CD8-positive, alpha-beta memory T cell (primary cell): ENCODE measurements at regions not wholly inside any gene's neighbourhood (a gene's known extent, or its start where the extent isn't known, plus 50 kb on each side); places are given as distances from the start of the nearest gene placed in this dataset.

ENCODE experiments used
- CTCF ChIA-PET: fragments of 350-600 bp; sonication (Branson Sonifier 250); formaldehyde crosslinking; loops from one replicate; lab custom pipeline; 2021; ENCODE audit warnings: antibody characterized with exemption; lab: Charles Lee
- POLR2A ChIA-PET: fragments of 350-600 bp; sonication (Branson Sonifier 250); formaldehyde crosslinking; loops from one replicate; lab custom pipeline; 2021; ENCODE audit warnings: antibody characterized with exemption; lab: Charles Lee
- DNase-seq, 5 donors: peaks; one replicate each; pipeline versions ENCODE4 v3.0.0 to v3.0.0-alpha.2; 2020 to 2022; ENCODE audit warnings: mixed read lengths in 1 of 5
- H3K27ac ChIP-seq: one replicate; pipeline ENCODE4 v1.7.0; 2013; ENCODE audit warnings: low read depth, mild to moderate bottlenecking, low read length, moderate library complexity
- H3K27me3 ChIP-seq: 2 replicates; pipeline ENCODE4 v1.7.0; 2013; ENCODE audit warnings: low read length, mild to moderate bottlenecking; ENCODE audit not compliant: insufficient read depth, poor library complexity, severe bottlenecking
- H3K36me3 ChIP-seq: 2 replicates; pipeline ENCODE4 v1.7.0; 2013; ENCODE audit warnings: mild to moderate bottlenecking, low read length, moderate library complexity; ENCODE audit not compliant: insufficient read depth
- H3K4me1 ChIP-seq: 2 replicates; pipeline ENCODE4 v1.7.0; 2013; ENCODE audit warnings: mild to moderate bottlenecking, low read length, moderate library complexity; ENCODE audit not compliant: insufficient read depth
- H3K4me3 ChIP-seq: 2 replicates; pipeline ENCODE4 v1.7.0; 2013; ENCODE audit warnings: mild to moderate bottlenecking, low read length
- H3K9me3 ChIP-seq: 2 replicates; pipeline ENCODE4 v1.7.0; 2013; ENCODE audit warnings: mild to moderate bottlenecking, low read length
- H3K27ac Mint-ChIP-seq, 8 donors: one replicate each; pipeline ENCODE4 v1.8.0; 2020 to 2021; ENCODE audit warnings: mixed read lengths in 8 of 8, mild to moderate bottlenecking in 6 of 8, inconsistent platforms in 3 of 8, moderate library complexity in 3 of 8
- H3K27me3 Mint-ChIP-seq, 2 donors: one replicate each; pipeline ENCODE4 v1.8.0; 2020 to 2021; ENCODE audit warnings: mixed read lengths in 2 of 2, mild to moderate bottlenecking in 1 of 2, moderate library complexity in 1 of 2
- H3K36me3 Mint-ChIP-seq, 3 donors: one replicate each; pipeline ENCODE4 v1.8.0; 2020 to 2021; ENCODE audit warnings: mixed read lengths in 3 of 3, inconsistent platforms in 1 of 3, mild to moderate bottlenecking in 1 of 3
- H3K4me1 Mint-ChIP-seq, 3 donors: one replicate each; pipeline ENCODE4 v1.8.0; 2020 to 2021; ENCODE audit warnings: mixed read lengths in 3 of 3, inconsistent platforms in 1 of 3, mild to moderate bottlenecking in 1 of 3
- H3K4me3 Mint-ChIP-seq, 7 donors: one replicate each; pipeline ENCODE4 v1.8.0; 2020 to 2021; ENCODE audit warnings: mixed read lengths in 7 of 7, mild to moderate bottlenecking in 6 of 7, moderate library complexity in 4 of 7, inconsistent platforms in 2 of 7
- H3K9me3 Mint-ChIP-seq, 5 donors: one replicate each; pipeline ENCODE4 v1.8.0; 2020 to 2022; ENCODE audit warnings: mixed read lengths in 5 of 5, mild to moderate bottlenecking in 3 of 5, moderate library complexity in 2 of 5, inconsistent platforms in 1 of 5

DNA sequence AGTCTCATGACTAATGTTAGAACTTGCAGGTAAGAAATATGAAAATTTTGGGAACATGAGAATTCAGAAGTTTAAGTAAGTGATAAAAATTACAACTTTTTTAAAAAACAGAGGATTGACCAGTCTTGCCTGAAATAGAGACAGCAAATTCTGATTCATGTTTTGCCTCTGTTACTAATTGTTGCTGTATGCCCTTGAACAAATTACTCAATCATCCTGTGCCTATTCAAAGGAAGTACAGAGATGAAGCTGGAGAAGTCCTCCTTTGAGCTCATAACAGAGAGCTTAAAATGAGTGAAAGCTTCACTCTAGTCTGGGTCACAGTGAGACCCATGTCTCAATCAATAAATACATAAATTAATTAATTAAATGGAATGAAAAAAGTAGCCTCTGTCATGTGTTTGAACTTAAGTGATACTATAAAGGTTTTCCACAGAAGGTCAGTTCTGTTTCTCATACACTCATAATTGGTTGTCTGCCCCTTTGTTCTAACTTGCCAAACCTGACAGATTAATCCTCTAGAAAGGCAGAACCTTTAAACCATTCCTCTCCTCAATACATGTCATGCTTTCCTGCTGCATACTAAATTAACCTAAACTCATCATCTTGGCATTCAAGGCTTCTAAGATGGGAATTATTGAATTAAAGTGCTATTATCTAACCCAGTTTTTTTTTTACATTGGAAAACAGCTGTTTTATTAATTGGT is 374.6 kb upstream of the LRATD1 start:
- no peak for DNase-seq
- H3K4me3 Mint-ChIP-seq = no peak overlapping the region
- no peaks in the 10 kb centered on the region for H3K4me1 ChIP-seq
- H3K4me1 Mint-ChIP-seq = no peaks in the 10 kb centered on the region
- H3K27ac ChIP-seq = no peak overlapping the region
- peaks cover 2 to 9% (median 4%) of the 10 kb centered on the region in 5 donors for H3K9me3 Mint-ChIP-seq
- no peaks in the 10 kb centered on the region for H3K9me3 ChIP-seq
- ChIA-PET POLR2A (no interaction called here), CTCF (no interaction called here)
- H3K27me3 ChIP-seq = no peaks in the 10 kb centered on the region
- H3K27me3 Mint-ChIP-seq = no peaks in the 10 kb centered on the region
- no peak overlapping the region for H3K27ac Mint-ChIP-seq
- H3K36me3 ChIP-seq = no peaks in the 10 kb centered on the region
- no peaks in the 10 kb centered on the region for H3K36me3 Mint-ChIP-seq
- no peak overlapping the region for H3K4me3 ChIP-seq

DNA sequence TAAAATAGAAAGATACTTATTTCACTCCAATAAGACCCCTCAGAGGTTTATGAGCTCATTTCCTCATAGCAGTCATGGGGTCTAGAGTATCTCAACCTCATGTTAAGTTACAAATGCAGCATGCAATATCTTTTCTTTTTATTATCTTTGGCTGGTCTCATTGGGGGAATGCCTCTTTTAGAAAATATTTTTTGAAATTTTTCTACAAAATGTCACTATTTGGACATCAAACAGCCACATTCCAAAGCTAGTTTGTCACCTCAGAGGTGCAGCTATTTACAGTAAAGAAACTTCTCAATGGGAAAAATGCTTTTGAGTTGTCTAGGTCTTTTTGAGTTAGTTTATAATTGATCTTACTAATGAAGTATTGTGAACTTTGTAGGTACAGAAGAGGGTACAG is 370.7 kb upstream of the LRATD1 start:
- H3K4me3 Mint-ChIP-seq = no peak overlapping the region
- no peak overlapping the region for H3K27ac ChIP-seq
- no peaks in the 10 kb centered on the region for H3K27me3 ChIP-seq
- no peaks in the 10 kb centered on the region for H3K36me3 Mint-ChIP-seq
- no peaks in the 10 kb centered on the region for H3K9me3 ChIP-seq
- ChIA-PET CTCF (no interaction called here), POLR2A (no interaction called here)
- H3K27ac Mint-ChIP-seq = no peak overlapping the region
- peaks cover 0 to 1% of the 10 kb centered on the region in 2 donors for H3K27me3 Mint-ChIP-seq
- DNase-seq = no peak
- no peak overlapping the region for H3K4me3 ChIP-seq
- peaks cover 2 to 7% (median 5%) of the 10 kb centered on the region in 5 donors for H3K9me3 Mint-ChIP-seq
- no peaks in the 10 kb centered on the region for H3K4me1 ChIP-seq
- no peaks in the 10 kb centered on the region for H3K36me3 ChIP-seq
- H3K4me1 Mint-ChIP-seq = no peaks in the 10 kb centered on the region

DNA sequence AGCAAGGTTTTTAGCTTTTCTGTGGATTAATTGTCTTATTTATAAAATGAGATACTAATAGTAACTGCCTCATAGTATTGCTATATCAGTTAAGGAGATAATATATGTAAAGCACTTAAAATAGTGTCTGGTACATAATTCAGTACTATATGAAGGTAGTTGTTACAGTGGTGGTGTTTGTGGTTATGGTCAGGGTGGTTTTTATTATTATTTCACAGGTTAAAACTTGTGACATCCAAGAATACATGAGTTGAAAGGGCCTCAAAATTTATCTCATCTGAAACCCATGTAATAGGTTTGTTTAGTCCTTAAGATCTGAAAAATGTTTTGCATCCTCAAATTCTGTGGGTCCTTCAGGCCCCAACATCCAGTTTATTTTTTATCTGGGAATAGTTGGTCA is 369.5 kb upstream of the LRATD1 start:
- H3K27ac Mint-ChIP-seq = no peak overlapping the region
- peaks cover 0 to 1% of the 10 kb centered on the region in 2 donors for H3K27me3 Mint-ChIP-seq
- POLR2A ChIA-PET = no interaction called here
- no peaks in the 10 kb centered on the region for H3K36me3 Mint-ChIP-seq
- no peaks in the 10 kb centered on the region for H3K27me3 ChIP-seq
- H3K4me1 ChIP-seq = no peaks in the 10 kb centered on the region
- no peak for DNase-seq
- no peak overlapping the region for H3K4me3 ChIP-seq
- peaks cover 2 to 9% (median 3%) of the 10 kb centered on the region in 5 donors for H3K9me3 Mint-ChIP-seq
- H3K4me1 Mint-ChIP-seq = no peaks in the 10 kb centered on the region
- H3K27ac ChIP-seq = no peak overlapping the region
- no peaks in the 10 kb centered on the region for H3K36me3 ChIP-seq
- no peaks in the 10 kb centered on the region for H3K9me3 ChIP-seq
- CTCF ChIA-PET = no interaction called here
- H3K4me3 Mint-ChIP-seq = no peak overlapping the region

DNA sequence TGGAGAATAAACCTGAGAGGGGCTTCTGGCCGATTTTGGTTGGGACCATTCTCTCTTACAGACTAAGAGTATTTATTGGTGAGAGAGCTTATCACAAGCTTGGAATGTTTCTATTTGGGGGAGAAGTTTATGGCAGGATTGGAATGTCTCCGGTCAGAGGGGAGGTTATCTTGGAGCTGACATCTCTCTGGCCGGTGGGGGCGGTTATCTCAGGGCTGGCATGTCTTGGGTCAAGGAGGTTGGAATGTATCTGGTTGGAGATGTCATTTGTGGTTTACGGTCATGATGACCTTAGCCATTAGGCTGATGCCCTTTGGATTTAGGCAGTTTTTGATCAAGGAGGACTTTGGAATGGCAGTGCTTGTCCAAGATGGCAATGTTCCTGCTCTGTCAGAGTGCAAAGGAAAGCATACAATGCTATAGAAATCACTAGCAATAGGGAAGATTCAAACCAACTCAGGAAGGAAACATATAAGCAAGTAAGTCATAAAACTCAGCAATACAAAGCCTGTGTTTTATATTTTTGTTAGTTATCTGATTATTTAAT is 362.4 kb upstream of the LRATD1 start:
- Histone ChIP-seq H3K27me3 (no peaks in the 10 kb centered on the region), H3K4me1 (no peaks in the 10 kb centered on the region), H3K4me3 (no peak overlapping the region), H3K36me3 (no peaks in the 10 kb centered on the region), H3K9me3 (no peaks in the 10 kb centered on the region), H3K27ac (no peak overlapping the region)
- H3K36me3 Mint-ChIP-seq = no peaks in the 10 kb centered on the region
- no peaks in the 10 kb centered on the region for H3K27me3 Mint-ChIP-seq
- ChIA-PET CTCF (no interaction called here), POLR2A (no interaction called here)
- no peak for DNase-seq
- no peak overlapping the region for H3K4me3 Mint-ChIP-seq
- peaks cover 7 to 15% (median 12%) of the 10 kb centered on the region in 5 donors for H3K9me3 Mint-ChIP-seq
- H3K4me1 Mint-ChIP-seq = no peaks in the 10 kb centered on the region
- no peak overlapping the region for H3K27ac Mint-ChIP-seq

DNA sequence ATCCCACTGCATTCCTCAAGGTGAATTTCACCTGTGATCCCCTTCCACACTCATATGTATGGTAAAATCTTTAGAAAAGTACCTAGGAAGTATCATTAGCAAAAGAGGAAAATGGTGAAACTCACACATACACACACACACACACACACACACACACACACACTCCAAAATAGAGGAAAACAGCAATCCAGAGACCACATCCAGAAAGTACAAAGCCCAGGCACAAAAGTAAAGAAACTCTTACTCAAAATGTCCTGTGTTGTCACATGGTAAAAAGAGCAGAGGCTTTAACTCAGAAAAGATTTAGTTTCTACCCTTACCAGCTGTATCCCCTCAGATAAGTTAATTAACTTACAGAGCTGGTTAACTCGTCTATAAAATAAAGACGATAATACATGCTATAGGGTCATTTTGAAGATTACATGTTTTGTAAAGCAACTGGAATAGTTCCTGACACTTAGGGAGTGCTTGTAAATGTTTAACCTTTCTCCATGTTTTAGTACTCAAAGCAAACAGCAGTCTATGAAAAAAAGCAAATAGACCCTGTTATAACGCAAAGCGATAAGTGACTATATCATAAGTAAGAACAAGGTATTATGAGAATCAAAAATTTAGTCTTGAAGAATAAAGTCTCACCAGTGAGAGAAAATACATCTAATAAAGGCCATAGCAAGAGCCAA is 360.0 kb upstream of the LRATD1 start:
- POLR2A ChIA-PET = no interaction called here
- H3K36me3 ChIP-seq = no peaks in the 10 kb centered on the region
- H3K9me3 Mint-ChIP-seq = peaks cover 7 to 17% (median 10%) of the 10 kb centered on the region in 5 donors

DNA sequence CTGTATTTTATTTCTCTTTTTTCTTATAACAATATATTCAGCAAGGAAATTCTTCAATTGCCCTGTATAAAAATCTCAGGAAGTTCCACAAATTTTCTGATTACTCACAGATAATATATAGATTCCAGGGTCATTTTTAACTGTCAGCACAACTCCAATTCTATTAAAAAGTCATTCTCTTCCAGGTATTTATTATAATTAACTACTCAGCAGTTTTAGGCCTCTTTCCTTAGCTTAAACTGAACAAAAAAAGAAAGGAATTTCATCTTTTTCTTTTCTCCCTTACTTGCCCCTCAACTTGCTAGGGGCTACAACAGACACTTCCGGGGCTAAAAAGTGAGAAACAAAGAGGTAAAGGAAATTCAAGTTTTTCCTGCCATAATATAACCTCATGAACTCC is 358.9 kb upstream of the LRATD1 start:
- H3K4me3 Mint-ChIP-seq = no peak overlapping the region
- no peaks in the 10 kb centered on the region for H3K36me3 Mint-ChIP-seq
- no peak overlapping the region for H3K4me3 ChIP-seq
- DNase-seq = no peak
- no peaks in the 10 kb centered on the region for H3K27me3 Mint-ChIP-seq
- no peaks in the 10 kb centered on the region for H3K4me1 Mint-ChIP-seq
- no peaks in the 10 kb centered on the region for H3K27me3 ChIP-seq
- H3K9me3 Mint-ChIP-seq = peaks cover 9 to 22% (median 12%) of the 10 kb centered on the region in 5 donors
- CTCF ChIA-PET = no interaction called here
- H3K27ac ChIP-seq = no peak overlapping the region
- POLR2A ChIA-PET = no interaction called here
- no peaks in the 10 kb centered on the region for H3K36me3 ChIP-seq
- H3K4me1 ChIP-seq = no peaks in the 10 kb centered on the region
- no peak overlapping the region for H3K27ac Mint-ChIP-seq
- no peaks in the 10 kb centered on the region for H3K9me3 ChIP-seq

More for the DNA sequence above, 360.0 kb upstream of the LRATD1 start:
- H3K27ac ChIP-seq = no peak overlapping the region
- no peaks in the 10 kb centered on the region for H3K9me3 ChIP-seq
- no peak for DNase-seq
- H3K4me3 Mint-ChIP-seq = no peak overlapping the region
- CTCF ChIA-PET = no interaction called here
- no peaks in the 10 kb centered on the region for H3K27me3 ChIP-seq
- no peaks in the 10 kb centered on the region for H3K27me3 Mint-ChIP-seq
- H3K36me3 Mint-ChIP-seq = no peaks in the 10 kb centered on the region
- H3K4me1 ChIP-seq = no peaks in the 10 kb centered on the region
- no peak overlapping the region for H3K27ac Mint-ChIP-seq
- H3K4me3 ChIP-seq = no peak overlapping the region
- H3K4me1 Mint-ChIP-seq = no peaks in the 10 kb centered on the region

DNA sequence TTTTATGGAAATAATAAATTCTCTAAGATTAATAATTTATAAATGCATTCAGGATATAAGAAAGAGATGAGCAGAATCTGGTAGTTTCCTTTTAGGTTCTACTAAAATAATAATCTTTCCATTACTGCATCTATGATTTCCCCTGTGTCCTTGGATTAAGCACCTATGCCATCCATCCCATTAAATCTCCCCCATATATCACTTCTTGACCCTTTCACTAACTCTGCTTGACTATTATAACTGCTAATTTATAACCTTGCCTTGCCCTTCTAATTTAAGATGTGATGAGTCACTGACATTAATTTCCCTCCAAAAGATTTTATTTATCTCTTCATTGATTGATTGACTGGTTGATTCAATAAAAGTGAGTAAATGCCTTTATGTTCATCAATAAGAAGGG is 348.3 kb upstream of the LRATD1 start:
- H3K4me1 ChIP-seq = no peaks in the 10 kb centered on the region
- Mint-ChIP-seq H3K36me3 (no peaks in the 10 kb centered on the region), H3K4me3 (no peak overlapping the region), H3K27ac (no peak overlapping the region), H3K9me3 (peaks cover 4 to 23% (median 9%) of the 10 kb centered on the region in 5 donors), H3K4me1 (no peaks in the 10 kb centered on the region), H3K27me3 (no peaks in the 10 kb centered on the region)
- H3K27ac ChIP-seq = no peak overlapping the region
- no peak overlapping the region for H3K4me3 ChIP-seq
- ChIA-PET CTCF (no interaction called here), POLR2A (no interaction called here)
- H3K27me3 ChIP-seq = no peaks in the 10 kb centered on the region
- H3K9me3 ChIP-seq = no peaks in the 10 kb centered on the region
- no peaks in the 10 kb centered on the region for H3K36me3 ChIP-seq
- DNase-seq = no peak

DNA sequence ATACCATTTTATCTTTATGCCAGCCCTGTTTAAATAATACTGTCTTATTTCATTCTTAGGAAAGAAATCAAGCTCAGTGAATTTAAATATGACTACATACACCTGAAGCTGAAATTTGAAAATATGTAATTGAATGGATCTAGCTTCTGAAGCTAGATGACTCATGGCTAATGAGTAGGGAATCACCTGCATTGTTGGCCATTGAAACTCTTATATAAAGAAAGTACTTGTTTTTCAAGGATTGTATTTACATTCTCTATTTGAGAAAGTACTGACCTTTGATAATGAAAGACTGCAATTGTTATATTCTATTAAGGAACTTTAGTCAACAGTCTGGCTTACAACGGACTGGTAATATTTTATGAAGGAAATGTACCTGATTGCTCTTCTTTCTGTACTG is 346.7 kb upstream of the LRATD1 start:
- no peak overlapping the region for H3K27ac ChIP-seq
- H3K36me3 ChIP-seq = no peaks in the 10 kb centered on the region
- H3K4me1 ChIP-seq = no peaks in the 10 kb centered on the region
- no peaks in the 10 kb centered on the region for H3K36me3 Mint-ChIP-seq
- H3K4me3 ChIP-seq = no peak overlapping the region
- no peaks in the 10 kb centered on the region for H3K27me3 Mint-ChIP-seq
- ChIA-PET CTCF (no interaction called here), POLR2A (no interaction called here)
- H3K27ac Mint-ChIP-seq = no peak overlapping the region
- no peak overlapping the region for H3K4me3 Mint-ChIP-seq
- H3K9me3 ChIP-seq = no peaks in the 10 kb centered on the region
- H3K27me3 ChIP-seq = no peaks in the 10 kb centered on the region
- H3K4me1 Mint-ChIP-seq = no peaks in the 10 kb centered on the region
- peaks cover 0 to 22% (median 9%) of the 10 kb centered on the region in 5 donors for H3K9me3 Mint-ChIP-seq
- DNase-seq = no peak
